KMS-11 (cell line): ENCODE measurements at regions not wholly inside any gene's neighbourhood (a gene's known extent, or its start where the extent isn't known, plus 50 kb on each side); places are given as distances from the start of the nearest gene placed in this dataset.

Experiments
- H2AFZ ChIP-seq: fragments of 200-600 bp; sonication (generic); 2 replicates; pipeline ENCODE4 v1.6.1; 2016; ENCODE audit warnings: antibody characterized with exemption, mixed run types, low read depth
- H3K27ac ChIP-seq: fragments of 200-600 bp; sonication (generic); 2 replicates; pipeline ENCODE4 v1.6.1; 2016; ENCODE audit warnings: mild to moderate bottlenecking, mixed run types
- H3K27me3 ChIP-seq: fragments of 200-600 bp; sonication (generic); 2 replicates; pipeline ENCODE4 v1.6.1; 2017; ENCODE audit warnings: mild to moderate bottlenecking, low read depth, mixed run types, moderate library complexity; ENCODE audit not compliant: insufficient read depth
- H3K36me3 ChIP-seq: fragments of 200-600 bp; sonication (generic); 2 replicates; pipeline ENCODE4 v1.6.1; 2017; ENCODE audit warnings: mild to moderate bottlenecking, mixed run types; ENCODE audit not compliant: insufficient read depth
- H3K4me1 ChIP-seq: fragments of 200-600 bp; sonication (generic); 2 replicates; pipeline ENCODE4 v1.6.1; 2016; ENCODE audit warnings: mild to moderate bottlenecking, low read depth, mixed run types; ENCODE audit not compliant: poor library complexity, severe bottlenecking
- H3K4me2 ChIP-seq: fragments of 200-600 bp; sonication (generic); 2 replicates; pipeline ENCODE4 v1.7.0; 2016; ENCODE audit warnings: mild to moderate bottlenecking, mixed run types
- H3K4me3 ChIP-seq: fragments of 200-600 bp; sonication (generic); IDR thresholded peaks from 2 replicates; pipeline ENCODE4 v1.6.1; 2017; ENCODE audit warnings: low read depth, low read length, mixed read lengths; ENCODE audit not compliant: insufficient read depth
- H3K79me2 ChIP-seq: fragments of 200-600 bp; sonication (generic); 2 replicates; pipeline ENCODE4 v1.6.1; 2016; ENCODE audit warnings: low read depth, mixed run types; ENCODE audit not compliant: insufficient read depth
- H3K9ac ChIP-seq: fragments of 200-600 bp; sonication (generic); 2 replicates; pipeline ENCODE4 v1.6.1; 2016; ENCODE audit warnings: mild to moderate bottlenecking, mixed run types
- H4K20me1 ChIP-seq: fragments of 200-600 bp; sonication (generic); 2 replicates; pipeline ENCODE4 v1.6.1; 2016; ENCODE audit warnings: mild to moderate bottlenecking, mixed run types; ENCODE audit not compliant: insufficient read depth
- TF ChIP-seq, protein P1 (sequence below): fragments of 200-600 bp; sonication (generic); conservative IDR thresholded peaks from 2 replicates; pipeline ENCODE4 v1.6.1; 2017; ENCODE audit warnings: low read depth, mild to moderate bottlenecking, antibody characterized with exemption, low read length, moderate library complexity, mixed read lengths

GRCh38 chr2:54042341-54042740 is 71.5 kb upstream of the PSME4 start:
- Histone ChIP-seq H2AFZ (no peak overlapping the region), H3K9ac (no peak overlapping the region), H3K79me2 (no peaks in the 10 kb centered on the region), H3K4me1 (no peaks in the 10 kb centered on the region), H3K4me2 (no peak overlapping the region), H3K27me3 (no peaks in the 10 kb centered on the region), H4K20me1 (no peaks in the 10 kb centered on the region), H3K36me3 (no peaks in the 10 kb centered on the region), H3K27ac (no peak overlapping the region), H3K4me3 (no peak overlapping the region)
- TF ChIP-seq, protein P1, sequence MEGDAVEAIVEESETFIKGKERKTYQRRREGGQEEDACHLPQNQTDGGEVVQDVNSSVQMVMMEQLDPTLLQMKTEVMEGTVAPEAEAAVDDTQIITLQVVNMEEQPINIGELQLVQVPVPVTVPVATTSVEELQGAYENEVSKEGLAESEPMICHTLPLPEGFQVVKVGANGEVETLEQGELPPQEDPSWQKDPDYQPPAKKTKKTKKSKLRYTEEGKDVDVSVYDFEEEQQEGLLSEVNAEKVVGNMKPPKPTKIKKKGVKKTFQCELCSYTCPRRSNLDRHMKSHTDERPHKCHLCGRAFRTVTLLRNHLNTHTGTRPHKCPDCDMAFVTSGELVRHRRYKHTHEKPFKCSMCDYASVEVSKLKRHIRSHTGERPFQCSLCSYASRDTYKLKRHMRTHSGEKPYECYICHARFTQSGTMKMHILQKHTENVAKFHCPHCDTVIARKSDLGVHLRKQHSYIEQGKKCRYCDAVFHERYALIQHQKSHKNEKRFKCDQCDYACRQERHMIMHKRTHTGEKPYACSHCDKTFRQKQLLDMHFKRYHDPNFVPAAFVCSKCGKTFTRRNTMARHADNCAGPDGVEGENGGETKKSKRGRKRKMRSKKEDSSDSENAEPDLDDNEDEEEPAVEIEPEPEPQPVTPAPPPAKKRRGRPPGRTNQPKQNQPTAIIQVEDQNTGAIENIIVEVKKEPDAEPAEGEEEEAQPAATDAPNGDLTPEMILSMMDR, result no peak

- H3K36me3 ChIP-seq, result no peaks in the 10 kb centered on the region
- H3K4me2 ChIP-seq, result no peak overlapping the region
- no peak overlapping the region for H3K9ac ChIP-seq
- no peak overlapping the region for H3K4me3 ChIP-seq
- no peaks in the 10 kb centered on the region for H4K20me1 ChIP-seq
- H3K27me3 ChIP-seq, result no peaks in the 10 kb centered on the region
- TF ChIP-seq, protein P1, result no peak
- H3K27ac ChIP-seq, result no peak overlapping the region
- no peak overlapping the region for H2AFZ ChIP-seq
- no peaks in the 10 kb centered on the region for H3K4me1 ChIP-seq
- no peaks in the 10 kb centered on the region for H3K79me2 ChIP-seq
Observed at GRCh38 chr2:54041135-54041534, 70.3 kb upstream of the PSME4 start.

GRCh38 chr2:54040685-54041084 is 69.9 kb upstream of the PSME4 start:
- H3K4me3 ChIP-seq, result no peak overlapping the region
- H3K4me1 ChIP-seq, result no peaks in the 10 kb centered on the region
- no peak overlapping the region for H3K27ac ChIP-seq
- no peaks in the 10 kb centered on the region for H3K79me2 ChIP-seq
- no peaks in the 10 kb centered on the region for H3K27me3 ChIP-seq
- TF ChIP-seq, protein P1, result no peak
- no peak overlapping the region for H2AFZ ChIP-seq
- no peaks in the 10 kb centered on the region for H3K36me3 ChIP-seq
- H4K20me1 ChIP-seq, result no peaks in the 10 kb centered on the region
- H3K4me2 ChIP-seq, result no peak overlapping the region
- no peak overlapping the region for H3K9ac ChIP-seq

DNA sequence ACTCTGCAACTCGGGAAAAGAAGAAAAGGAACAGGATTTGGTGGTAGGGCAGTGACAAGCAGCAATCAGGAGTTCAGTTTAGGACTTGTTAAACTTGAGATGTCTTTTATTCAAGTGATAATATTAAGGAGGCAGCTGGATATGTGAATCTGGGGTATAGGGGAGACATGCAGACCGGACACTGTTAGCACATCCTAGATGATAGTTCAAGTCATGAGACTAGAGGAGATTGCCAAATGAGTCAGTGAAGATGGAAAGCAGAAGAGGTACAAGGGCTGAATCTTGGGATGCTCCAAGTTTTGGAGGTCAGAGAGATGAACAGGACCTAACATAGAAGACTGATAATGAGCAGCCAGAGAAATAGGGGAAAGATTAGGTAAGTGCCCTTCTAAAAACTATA is 69.5 kb upstream of the PSME4 start:
- no peak overlapping the region for H3K4me3 ChIP-seq
- no peak overlapping the region for H3K27ac ChIP-seq
- TF ChIP-seq, protein P1, result no peak
- no peaks in the 10 kb centered on the region for H3K27me3 ChIP-seq
- no peak overlapping the region for H3K4me2 ChIP-seq
- H3K79me2 ChIP-seq, result no peaks in the 10 kb centered on the region
- no peak overlapping the region for H2AFZ ChIP-seq
- H3K4me1 ChIP-seq, result no peaks in the 10 kb centered on the region
- H4K20me1 ChIP-seq, result no peaks in the 10 kb centered on the region
- no peaks in the 10 kb centered on the region for H3K36me3 ChIP-seq
- no peak overlapping the region for H3K9ac ChIP-seq
